ENCODE measurements at regions not wholly inside any gene's neighbourhood (a gene's known extent, or its start where the extent isn't known, plus 50 kb on each side); places are given as distances from the start of the nearest gene placed in this dataset.

GRCh38 chr6:112710710-112711109, 363.6 kb downstream of the RFPL4B start:
- DNase-seq (ENCODE audit: low spot score), result no peak

- no peak for DNase-seq (ENCODE audit: low spot score)
These were observed 366.3 kb downstream of the RFPL4B start for GRCh38 chr6:112713402-112713801.

- no peak for DNase-seq (ENCODE audit: low spot score)
These were observed 370.3 kb downstream of the RFPL4B start for GRCh38 chr6:112717401-112717800.

- DNase-seq (ENCODE audit: low spot score), result no peak
These were observed 370.7 kb downstream of the RFPL4B start for GRCh38 chr6:112717856-112718255.

- DNase-seq (ENCODE audit: low spot score), result no peak
These were observed 378.5 kb downstream of the RFPL4B start for GRCh38 chr6:112725541-112726085.

- no peak for DNase-seq (ENCODE audit: low spot score)
These were observed 388.0 kb downstream of the RFPL4B start for GRCh38 chr6:112735129-112735528.

GRCh38 chr6:112739766-112740165, 392.6 kb downstream of the RFPL4B start:
- no peak for DNase-seq (ENCODE audit: low spot score)

- no peak for DNase-seq (ENCODE audit: low spot score)
These were observed 396.2 kb downstream of the RFPL4B start for GRCh38 chr6:112743323-112743722.

GRCh38 chr6:112744827-112745226, 397.7 kb downstream of the RFPL4B start:
- no peak for DNase-seq (ENCODE audit: low spot score)

- DNase-seq (ENCODE audit: low spot score), result no peak
These were observed 398.6 kb downstream of the RFPL4B start for GRCh38 chr6:112745765-112746164.

GRCh38 chr6:112749673-112750072, 402.5 kb downstream of the RFPL4B start:
- no peak for DNase-seq (ENCODE audit: low spot score)

- DNase-seq (ENCODE audit: low spot score), result no peak
These were observed 405.2 kb downstream of the RFPL4B start for GRCh38 chr6:112752305-112752704.

GRCh38 chr6:112752791-112753190, 405.7 kb downstream of the RFPL4B start:
- no peak for DNase-seq (ENCODE audit: low spot score)

- no peak for DNase-seq (ENCODE audit: low spot score)
These were observed 413.7 kb downstream of the RFPL4B start for GRCh38 chr6:112760831-112761230.

- DNase-seq (ENCODE audit: low spot score), result no peak
These were observed 414.6 kb downstream of the RFPL4B start for GRCh38 chr6:112761740-112762139.

GRCh38 chr6:112764377-112764776, 417.2 kb downstream of the RFPL4B start:
- no peak for DNase-seq (ENCODE audit: low spot score)

- no peak for DNase-seq (ENCODE audit: low spot score)
These were observed 423.2 kb downstream of the RFPL4B start for GRCh38 chr6:112770308-112770707.

GRCh38 chr6:112773187-112773586, 426.1 kb downstream of the RFPL4B start:
- DNase-seq (ENCODE audit: low spot score), result no peak

- no peak for DNase-seq (ENCODE audit: low spot score)
These were observed 427.2 kb downstream of the RFPL4B start for GRCh38 chr6:112774319-112774718.

GRCh38 chr6:112780498-112781096, 433.5 kb downstream of the RFPL4B start:
- DNase-seq (ENCODE audit: low spot score), result peak; percentile 73

GRCh38 chr6:112781241-112781640, 434.1 kb downstream of the RFPL4B start:
- DNase-seq (ENCODE audit: low spot score), result no peak

- DNase-seq (ENCODE audit: low spot score), result no peak
These were observed 438.3 kb downstream of the RFPL4B start for GRCh38 chr6:112785408-112785807.

GRCh38 chr6:112786801-112787200, 439.7 kb downstream of the RFPL4B start:
- no peak for DNase-seq (ENCODE audit: low spot score)

- DNase-seq (ENCODE audit: low spot score), result no peak
These were observed 440.2 kb downstream of the RFPL4B start for GRCh38 chr6:112787371-112787770.
